RPMI7951 (cell line): ENCODE measurements at regions not wholly inside any gene's neighbourhood (a gene's known extent, or its start where the extent isn't known, plus 50 kb on each side); places are given as distances from the start of the nearest gene placed in this dataset.

Source experiments
- DNase-seq: peaks from one replicate; pipeline ENCODE4 v3.0.0-alpha.2; 2012; ENCODE audit warnings: low read depth

DNA sequence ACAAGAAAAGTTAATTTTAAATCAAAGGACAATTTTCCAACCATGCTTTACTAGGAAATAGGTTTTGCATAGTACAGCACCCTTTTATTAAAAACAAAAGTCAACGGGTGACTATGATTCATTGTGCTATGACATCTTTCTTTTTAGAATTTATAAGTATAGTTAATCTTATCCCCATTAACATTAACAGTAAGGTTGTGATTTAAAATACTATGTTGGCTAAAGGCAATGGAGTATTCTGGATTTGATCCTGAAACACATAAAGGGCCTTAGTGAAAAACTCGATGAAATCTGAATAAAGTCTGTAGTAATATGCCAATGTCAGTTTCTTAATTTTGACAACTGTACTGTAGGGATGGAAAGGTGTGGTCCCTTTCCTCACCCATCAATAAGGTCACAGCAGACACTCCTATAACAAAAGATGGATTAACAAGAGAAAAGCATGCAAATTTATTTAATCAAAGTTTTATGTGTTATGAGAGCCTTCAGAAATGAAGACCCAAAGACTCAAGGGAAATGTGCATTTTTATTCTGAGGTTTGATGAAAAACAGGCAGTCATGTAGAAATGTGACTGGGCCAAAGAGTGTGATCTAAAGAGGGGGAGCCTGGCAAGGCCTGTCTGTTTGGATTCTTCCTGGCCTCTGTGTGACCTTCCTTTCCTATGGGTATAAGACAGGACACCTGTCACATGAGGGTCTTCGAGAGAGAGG is 731.4 kb downstream of the TSN start:
- no peak for DNase-seq

DNA sequence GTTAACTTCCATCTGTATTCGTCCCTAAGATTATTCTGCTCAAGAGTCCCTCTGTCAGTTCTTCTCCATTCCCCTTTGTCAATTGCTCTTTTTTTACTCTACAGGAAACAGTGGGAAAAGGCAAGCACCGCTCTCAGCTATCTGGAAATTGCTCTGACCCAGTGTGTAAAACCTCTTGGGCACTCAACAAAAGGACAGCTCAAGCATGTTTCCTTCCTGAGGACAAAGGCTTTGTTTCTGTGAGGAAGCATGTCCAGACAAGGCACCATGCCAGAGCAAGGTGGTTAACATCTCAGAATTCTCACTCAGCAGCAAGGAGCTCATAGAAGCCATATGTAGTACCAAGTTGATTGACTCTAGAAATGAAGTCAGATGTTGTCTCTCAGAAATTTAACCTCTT is 735.6 kb downstream of the TSN start:
- no peak for DNase-seq

DNA sequence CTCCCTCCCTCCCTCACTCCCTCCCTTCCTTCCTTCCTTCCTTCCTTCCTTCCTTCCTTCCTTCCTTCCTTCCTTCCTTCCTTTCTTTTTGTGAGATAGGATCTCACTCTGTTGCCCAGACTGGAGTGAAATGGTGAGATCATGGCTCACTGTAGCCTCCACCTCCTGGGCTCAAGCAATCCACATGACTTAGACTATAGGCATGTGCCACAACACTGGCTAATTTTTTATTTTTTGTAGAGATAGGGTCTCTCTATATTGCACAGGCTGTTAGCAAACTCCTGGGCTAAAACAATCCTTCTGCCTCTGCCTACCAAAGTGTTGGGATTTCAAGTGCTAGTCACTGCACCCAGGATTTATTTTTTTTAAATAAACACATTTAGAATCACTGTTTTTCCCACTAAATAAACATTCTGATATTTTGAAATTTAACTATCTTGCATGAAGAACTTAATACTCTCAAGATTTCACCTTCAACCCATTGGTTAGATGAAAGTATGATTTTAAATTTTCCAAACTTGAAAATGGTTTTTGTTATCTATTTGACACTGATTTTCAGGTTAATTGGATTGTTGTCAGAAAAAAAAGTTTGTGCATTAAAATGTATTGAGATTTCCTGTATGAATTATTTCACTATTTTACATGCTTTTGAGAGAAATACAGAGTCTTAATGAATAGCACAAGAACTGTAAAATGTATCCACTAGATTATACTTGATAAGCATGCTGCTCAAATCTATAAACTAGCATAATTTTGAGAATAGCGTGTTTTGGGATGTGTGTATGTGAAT is 745.1 kb downstream of the TSN start:
- no peak for DNase-seq

DNA sequence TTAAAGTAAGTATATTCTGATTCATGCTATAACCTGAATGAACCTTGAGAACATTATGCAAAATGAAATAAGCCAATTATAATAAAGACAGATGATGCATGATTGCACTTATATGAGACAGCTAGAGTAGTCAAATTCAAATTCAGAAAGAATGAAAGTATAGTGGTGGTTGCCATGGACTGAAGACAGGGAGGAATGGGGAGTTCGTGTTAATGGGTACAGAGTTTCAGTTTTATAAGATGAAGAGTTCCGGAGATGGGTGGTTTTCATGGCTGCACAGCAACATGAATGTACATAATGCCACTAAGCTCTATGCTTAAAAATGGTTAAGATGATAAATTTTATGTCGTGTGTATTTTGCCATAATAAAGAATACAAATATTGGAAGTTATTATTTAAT is 751.2 kb downstream of the TSN start:
- no peak for DNase-seq

DNA sequence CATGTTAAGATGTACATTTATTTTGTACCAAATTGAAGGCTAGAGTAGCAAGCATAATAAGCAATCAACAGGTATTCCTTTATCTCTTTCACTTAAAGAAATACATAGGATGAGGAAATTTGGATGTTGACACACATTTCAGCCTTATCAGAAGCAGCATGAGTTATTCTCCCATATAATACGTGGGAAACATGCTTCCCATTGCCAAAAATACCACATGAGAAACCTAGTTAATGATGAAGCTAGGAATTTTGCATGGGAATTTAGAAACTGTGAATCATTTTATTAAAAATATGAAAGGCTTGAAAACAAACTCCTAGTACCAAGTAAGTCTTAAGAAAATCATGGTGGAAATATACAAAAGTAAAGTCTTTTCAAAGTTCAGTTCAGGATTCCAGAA is 751.8 kb downstream of the TSN start:
- DNase-seq, result no peak

DNA sequence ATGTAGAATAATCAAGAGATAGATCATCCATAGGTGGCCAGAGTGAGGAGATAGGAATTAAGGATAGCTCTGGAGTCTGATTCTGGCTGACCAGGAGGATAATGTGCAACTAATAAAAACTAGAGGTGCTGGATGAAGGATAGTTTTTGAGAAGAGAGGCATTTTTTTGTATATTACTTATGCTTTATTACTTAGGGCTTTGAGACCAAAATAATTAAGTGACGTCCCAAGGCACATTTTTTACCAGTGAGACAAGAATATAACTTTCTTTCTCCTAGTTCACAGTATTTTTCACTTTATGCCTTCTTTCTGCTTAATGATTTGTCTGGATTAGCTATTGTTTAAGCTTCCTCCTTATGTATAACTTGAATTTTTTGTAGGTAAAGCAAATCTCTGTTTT is 756.6 kb downstream of the TSN start:
- no peak for DNase-seq

DNA sequence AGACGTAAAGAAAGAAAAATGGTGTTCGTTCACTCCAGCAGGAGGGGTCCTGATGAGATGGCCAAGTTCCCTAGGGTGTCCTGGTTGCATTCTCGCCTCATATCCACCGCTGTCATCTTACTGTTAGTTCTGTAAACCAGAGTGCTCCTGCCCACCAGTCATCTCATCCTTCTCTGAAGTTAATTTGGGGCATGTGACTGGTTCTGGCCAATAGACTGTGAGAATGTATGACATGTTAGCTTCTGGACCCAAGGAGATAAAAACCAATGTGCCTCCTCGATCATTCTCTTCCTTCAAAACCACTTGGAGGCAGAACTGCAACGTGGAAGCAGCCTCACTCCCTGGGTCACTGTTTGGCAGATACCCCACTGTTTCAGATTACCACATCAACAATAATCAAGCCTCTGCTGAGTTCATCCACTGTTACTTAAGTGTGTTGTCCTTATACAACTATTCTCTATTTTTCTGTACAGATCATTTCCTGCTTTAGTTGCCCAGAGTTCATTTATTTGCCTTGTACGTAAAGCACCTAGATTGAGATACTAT is 759.1 kb downstream of the TSN start:
- no peak for DNase-seq

DNA sequence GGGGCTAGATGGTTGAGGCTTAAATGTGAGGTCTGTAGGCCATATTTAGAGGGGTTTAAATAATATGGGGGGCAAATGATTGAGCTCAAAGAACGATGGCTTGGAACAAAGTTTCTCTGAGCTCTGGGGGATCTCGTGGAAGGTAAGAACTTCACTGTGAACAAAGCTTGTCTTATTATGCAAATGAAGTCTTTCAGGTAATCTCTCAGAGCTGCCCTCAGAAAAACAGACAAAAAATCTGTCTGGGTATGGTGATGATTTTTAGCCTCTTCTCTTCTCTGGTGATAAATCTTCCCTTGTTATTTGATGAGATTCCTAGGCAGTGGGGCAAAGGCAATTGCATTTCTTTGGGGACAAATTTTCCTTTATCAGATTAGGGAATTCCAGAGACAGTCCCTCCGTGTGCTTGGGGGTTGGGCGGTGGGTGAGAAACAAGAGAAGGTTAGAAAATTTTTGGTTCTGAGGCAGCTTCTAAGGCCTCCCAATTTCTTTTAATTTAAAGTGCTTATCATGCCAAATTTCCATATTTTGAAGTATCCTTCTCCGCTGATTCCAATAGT is 760.4 kb downstream of the TSN start:
- DNase-seq, result no peak

DNA sequence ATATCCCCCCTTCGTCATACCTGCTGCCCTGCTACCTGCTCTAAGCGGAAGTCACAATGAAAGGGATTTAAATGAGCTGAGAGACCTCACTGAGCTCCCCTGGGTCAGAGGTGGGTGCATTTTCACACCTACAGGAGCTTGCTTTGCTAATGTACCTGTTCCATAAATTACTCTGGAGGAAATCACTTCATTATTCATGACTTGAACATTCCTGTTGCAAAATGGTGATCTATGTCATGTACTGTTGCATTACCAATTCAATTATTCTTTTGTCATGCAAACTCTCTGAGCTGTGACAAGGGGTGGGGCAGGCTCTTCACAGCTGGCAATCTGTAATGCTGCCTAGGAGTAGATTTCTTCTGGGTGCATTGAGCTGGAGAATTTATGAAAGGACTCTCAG is 761.3 kb downstream of the TSN start:
- DNase-seq, result no peak

DNA sequence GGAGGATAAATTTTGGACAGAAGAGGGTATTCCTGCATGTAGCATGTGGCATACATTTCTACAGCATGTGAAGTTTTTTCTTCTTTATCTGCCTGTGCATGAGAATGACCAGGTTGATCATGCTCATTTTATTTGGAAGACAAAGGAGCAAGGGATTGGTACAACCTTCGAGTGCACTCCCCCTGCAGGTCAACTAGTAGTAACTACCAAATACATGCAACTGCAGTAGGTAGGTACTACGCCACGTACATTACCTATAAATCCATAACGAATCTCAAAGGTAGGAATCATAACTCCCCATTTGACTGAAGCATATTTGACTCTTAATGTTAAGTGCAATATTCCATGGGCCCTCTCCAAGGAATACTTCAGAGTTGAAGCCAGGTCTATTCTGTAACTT is 763.9 kb downstream of the TSN start:
- DNase-seq, result no peak

DNA sequence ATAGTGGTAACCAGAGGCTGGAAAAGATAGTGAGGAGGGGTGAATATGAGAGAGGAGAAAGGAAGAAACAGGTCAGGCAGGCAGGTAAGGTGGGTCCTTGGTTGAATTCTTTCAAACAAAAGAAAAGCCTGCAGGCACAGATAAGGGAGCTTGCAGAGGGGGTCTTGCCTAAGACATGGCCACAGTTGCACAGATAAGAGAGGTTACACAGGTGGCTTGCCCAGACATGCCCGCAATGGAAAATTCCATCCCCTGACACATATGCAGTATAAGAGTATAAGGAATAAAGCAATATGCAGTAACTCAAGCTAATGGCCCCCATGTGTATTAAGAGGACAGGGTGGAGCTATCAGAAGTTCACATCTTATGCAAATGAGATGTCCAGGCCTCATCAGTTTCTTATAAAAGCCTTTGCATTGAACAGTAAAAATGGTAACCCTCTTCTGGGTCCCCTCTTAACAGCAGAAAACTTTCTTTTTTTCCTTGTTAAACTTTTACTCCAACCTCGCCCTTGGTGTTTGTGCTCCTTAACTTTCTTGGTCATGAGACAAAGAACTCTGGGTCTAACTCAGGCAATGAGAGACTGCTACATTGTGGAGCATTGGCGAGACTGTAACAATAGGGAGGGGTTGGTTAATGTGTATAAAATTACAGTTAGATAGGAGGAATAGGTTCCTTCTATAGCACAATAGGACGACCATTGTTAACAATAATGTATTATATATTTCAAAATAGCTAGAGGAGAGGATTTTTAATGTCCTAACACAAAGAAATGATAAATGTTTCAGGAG is 764.6 kb downstream of the TSN start:
- no peak for DNase-seq

DNA sequence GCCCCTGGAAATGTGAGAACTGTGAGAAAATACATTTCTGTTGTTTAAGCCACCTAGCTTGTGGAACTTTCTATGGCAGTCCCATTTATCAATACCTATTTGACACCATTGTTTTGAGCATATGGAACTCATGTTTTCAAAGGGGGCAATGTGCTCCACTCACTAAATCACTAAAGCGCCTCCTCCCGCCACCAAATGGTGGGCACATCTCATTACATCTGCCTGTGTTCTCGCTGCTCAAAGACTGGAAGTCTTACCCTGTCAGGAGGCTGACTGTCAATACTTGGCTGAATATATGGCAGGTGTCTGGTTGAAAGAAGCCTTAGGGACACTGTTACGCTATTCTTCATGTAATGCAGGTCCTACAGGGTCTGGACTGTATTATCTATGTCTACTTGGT is 767.7 kb downstream of the TSN start:
- no peak for DNase-seq

DNA sequence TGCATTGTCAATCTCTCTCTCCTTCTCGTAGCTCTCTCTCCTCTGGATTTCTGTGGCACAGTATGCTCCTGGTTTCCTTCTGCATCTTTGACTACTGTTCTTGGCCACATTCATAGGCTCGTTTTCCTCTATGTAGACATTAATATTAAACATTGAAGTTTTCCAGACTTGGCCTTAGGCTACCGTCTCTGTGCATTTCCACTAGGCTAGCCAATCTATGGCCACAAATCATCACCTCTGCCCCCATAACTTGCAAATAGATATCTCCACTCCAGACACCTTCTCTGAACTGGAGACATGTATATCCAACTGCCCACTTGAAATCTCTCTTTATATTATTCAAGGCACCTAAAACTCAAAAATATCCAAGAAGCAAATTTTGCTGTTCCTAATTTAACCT is 768.5 kb downstream of the TSN start:
- no peak for DNase-seq

DNA sequence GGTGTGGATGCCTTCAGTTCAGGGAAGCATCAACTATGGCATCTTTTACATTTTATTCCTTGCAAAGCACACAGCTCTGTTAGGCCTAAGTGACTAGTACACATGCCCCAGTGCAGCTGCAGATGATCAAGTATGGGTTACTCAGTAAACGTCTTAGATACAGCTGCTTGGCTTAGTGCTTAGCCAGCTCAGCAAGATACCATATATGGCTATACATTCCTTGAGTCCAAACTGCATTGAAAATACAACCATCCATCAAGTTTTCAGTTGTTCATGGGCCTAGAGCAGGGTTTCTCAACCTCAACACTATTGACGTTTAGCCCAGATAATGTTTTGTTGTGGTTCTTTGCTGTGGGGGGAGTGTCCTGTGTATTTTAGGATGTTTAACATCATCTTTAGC is 769.9 kb downstream of the TSN start:
- no peak for DNase-seq

DNA sequence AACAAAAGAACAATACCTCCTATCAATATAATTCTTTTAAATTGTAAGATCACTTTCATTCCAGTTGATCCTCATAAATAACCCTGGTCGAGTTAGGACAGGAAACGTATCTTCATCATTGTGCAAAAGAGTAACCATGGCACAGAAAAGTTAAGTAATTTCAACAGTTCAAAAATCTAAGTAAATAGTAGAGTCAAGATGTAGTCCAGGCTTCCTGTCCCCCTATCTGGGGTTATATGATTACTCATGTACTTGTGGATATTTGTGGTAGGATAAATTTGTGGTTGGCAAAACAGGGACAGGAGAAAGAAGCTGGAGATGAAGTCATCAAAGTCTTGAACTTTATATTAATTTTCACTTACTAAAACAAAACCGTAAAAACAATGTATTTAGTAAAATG is 772.6 kb downstream of the TSN start:
- DNase-seq, result no peak

DNA sequence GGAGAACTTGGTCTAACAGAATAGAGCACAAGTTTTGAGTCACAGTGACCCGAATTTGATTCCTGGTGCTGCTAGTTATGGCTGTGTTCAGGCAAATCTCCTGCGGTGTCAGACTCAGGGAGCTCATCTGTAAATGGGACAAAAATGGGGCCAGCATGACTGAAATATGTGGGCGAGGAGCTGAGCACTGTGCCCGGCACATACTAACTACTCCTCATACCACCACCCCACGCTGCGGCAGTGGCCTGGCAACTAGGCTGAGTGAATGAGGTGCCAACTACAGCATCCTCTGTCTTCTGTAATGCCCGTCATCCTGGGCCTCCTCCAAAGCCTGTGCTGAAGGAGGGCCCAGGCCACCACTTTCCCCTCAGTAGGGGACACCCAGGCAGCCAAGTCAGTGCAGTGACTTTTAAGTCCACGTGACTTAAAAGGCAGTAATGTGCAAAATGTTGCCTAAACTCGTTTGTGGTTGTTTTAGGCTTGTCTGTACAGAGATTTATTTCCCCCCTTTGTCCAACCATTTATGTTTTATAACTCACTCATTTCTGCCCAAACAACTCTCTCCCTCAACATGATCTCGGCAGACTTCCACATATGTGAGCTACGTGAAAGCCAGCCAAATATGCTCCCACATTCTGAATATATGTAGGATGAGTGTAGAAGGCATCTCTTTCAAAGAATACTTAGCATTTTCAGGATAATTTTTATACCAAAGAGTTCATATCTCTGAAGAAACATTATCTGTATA is 773.7 kb downstream of the TSN start:
- DNase-seq, result no peak

DNA sequence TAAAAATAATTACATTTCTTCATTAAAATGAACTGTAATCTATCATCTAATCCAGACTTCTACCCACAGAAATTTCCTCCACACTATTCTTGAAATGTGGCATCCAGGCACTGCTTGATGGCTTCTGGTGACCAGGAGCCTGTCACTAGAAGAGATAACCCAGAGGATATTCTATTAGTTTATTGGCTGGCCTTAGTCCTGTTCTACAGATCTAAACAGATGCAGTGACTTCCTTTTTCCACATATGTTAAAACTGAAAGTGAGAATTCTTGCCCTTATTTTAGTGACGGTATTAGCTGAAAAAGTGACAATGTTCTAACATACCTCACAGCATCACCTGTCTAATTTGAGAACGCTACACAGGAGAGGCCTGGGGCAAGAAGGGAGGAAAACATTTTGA is 775.4 kb downstream of the TSN start:
- DNase-seq, result no peak

DNA sequence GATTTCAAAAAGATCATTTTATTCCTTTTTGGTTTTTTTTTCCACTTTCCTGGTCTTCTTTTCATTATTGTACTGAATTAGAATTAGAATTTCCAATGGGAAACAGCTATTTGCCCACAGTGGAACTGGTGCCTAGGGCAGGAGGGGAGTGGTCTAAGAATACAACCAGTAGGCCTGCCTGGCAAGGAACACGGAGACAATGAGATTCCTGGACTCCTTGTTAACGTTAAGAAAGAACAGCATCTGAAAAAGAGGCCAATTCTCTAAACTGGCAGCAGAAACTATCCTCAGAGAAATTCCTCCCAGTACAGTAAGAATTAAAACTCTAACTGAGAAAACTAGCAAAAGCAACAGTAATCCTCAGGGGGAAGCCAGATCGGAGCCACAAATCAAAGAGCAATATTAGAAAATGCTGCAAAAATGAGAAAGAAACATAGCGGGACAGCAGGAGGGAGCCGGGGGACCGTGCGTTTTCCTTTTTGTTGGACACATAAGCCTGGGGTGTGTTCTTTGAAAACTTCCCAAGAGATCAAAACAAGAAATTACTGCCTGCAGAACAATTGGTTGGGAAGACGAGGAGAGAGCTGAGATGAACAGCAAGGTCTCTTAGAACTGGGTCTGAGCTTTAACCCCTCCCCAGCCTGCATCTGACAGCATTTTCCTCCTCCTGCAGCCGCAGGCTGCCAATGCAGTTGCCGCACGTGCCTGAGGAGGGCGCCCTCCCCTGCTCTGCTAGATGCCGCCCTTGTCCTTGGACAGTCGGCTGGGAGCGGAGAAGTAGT is 776.0 kb downstream of the TSN start:
- no peak for DNase-seq

DNA sequence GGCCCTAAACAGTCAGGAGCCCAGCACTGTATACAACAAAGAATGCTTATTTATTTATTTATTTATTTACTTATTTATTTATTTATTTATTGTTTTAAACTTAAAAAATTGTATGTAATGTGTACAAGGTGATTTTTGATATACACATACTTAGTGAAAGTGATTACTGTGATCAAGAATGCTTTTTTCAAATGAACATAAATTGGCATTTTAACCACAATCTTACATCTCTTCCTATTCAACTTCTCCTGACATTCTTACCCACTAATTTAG is 776.6 kb downstream of the TSN start:
- no peak for DNase-seq

DNA sequence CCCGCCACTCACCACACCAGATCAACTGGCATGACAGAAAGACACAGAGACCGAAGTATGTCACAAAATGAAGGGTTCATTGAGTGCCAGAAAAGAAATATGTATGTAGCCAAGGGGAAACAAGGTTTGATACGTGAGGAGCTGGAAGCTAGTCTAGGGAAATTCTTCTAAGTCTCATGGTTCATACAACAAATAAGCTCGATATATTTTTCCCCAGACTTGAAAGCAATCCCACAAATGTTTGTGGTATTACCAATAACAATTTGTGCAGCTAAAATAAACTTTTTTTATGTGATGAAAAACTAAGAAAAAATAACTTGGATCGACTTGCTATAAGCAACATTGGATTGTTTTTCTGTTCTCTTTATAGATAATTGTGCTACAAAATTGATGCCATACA is 777.0 kb downstream of the TSN start:
- DNase-seq, result no peak

DNA sequence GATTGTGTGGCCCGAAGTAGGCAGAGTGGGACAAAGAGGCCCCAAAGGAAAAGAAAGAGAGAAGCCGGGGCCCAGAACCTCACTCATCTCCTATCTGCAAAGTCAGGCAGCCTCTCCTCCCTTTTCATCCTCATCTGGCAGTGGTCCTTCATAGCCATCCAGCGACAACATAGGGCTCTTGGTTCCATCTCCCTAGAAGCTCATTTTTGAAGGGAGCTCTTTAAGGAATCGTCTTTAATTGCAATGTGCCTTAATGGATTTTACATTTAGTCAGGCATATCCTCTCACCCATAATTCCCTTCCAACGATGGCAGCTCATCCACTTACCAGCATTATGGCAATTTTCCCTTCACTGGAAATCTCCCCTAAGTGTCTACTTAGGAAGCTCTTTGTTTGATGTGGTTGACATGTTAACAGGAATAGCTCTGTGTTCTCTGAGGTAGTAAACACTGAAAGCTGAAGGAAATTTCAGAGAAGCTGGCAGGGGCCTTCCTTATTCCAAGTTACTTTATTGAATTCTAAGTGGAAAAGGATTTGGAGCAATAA is 780.6 kb downstream of the TSN start:
- DNase-seq, result no peak
